CD4-positive, alpha-beta T cell treated with Interleukin-12 subunit alpha and Interleukin-12 subunit beta, for 1 hour (primary cell): ENCODE measurements at regions not wholly inside any gene's neighbourhood (a gene's known extent, or its start where the extent isn't known, plus 50 kb on each side); places are given as distances from the start of the nearest gene placed in this dataset.
"Not testable (repeated sequence)": the region's sequence is repeated elsewhere in the genome, so short reads cannot be mapped to it uniquely, and the experiment has no call there.

ENCODE experiments used
- DNase-seq: peaks from one replicate; pipeline ENCODE4 v3.0.0-alpha.2; 2020

GRCh38 chr17:14522795-14523387 lies 222.0 kb downstream of the HS3ST3B1 start:
- no peak for DNase-seq

GRCh38 chr17:14518919-14519318 lies 218.0 kb downstream of the HS3ST3B1 start:
- not testable (repeated sequence) for DNase-seq

- DNase-seq = no peak
Observed at GRCh38 chr17:14514973-14515372, 214.1 kb downstream of the HS3ST3B1 start.

- DNase-seq = no peak
Observed at GRCh38 chr17:14513835-14514234, 213.0 kb downstream of the HS3ST3B1 start.

- DNase-seq = no peak
Observed at GRCh38 chr17:14510136-14510535, 209.3 kb downstream of the HS3ST3B1 start.

GRCh38 chr17:14508156-14508555 lies 207.3 kb downstream of the HS3ST3B1 start:
- DNase-seq = no peak

- DNase-seq = no peak
Observed at GRCh38 chr17:14506364-14506763, 205.5 kb downstream of the HS3ST3B1 start.

GRCh38 chr17:14505606-14506005 lies 204.7 kb downstream of the HS3ST3B1 start:
- no peak for DNase-seq

- DNase-seq = no peak
Observed at GRCh38 chr17:14499976-14500375, 199.1 kb downstream of the HS3ST3B1 start.

- DNase-seq = no peak
Observed at GRCh38 chr17:14498812-14499211, 197.9 kb downstream of the HS3ST3B1 start.

- no peak for DNase-seq
Observed at GRCh38 chr17:14494161-14494560, 193.3 kb downstream of the HS3ST3B1 start.

- no peak for DNase-seq
Observed at GRCh38 chr17:14489986-14490385, 189.1 kb downstream of the HS3ST3B1 start.

GRCh38 chr17:14488958-14489550 lies 188.2 kb downstream of the HS3ST3B1 start:
- no peak for DNase-seq

GRCh38 chr17:14487068-14487467 lies 186.2 kb downstream of the HS3ST3B1 start:
- DNase-seq = no peak

GRCh38 chr17:14482715-14483114 lies 181.8 kb downstream of the HS3ST3B1 start:
- no peak for DNase-seq

- no peak for DNase-seq
Observed at GRCh38 chr17:14481664-14482063, 180.8 kb downstream of the HS3ST3B1 start.

- no peak for DNase-seq
Observed at GRCh38 chr17:14474591-14474990, 173.7 kb downstream of the HS3ST3B1 start.

GRCh38 chr17:14471052-14471451 lies 170.2 kb downstream of the HS3ST3B1 start:
- no peak for DNase-seq

- no peak for DNase-seq
Observed at GRCh38 chr17:14470417-14470816, 169.5 kb downstream of the HS3ST3B1 start.

GRCh38 chr17:14469971-14470370 lies 169.1 kb downstream of the HS3ST3B1 start:
- no peak for DNase-seq

- DNase-seq = no peak
Observed at GRCh38 chr17:14468858-14469257, 168.0 kb downstream of the HS3ST3B1 start.

GRCh38 chr17:14461227-14461548 lies 160.3 kb downstream of the HS3ST3B1 start:
- DNase-seq = no peak

- no peak for DNase-seq
Observed at GRCh38 chr17:14460516-14461226, 159.8 kb downstream of the HS3ST3B1 start.

GRCh38 chr17:14459955-14460354 lies 159.1 kb downstream of the HS3ST3B1 start:
- no peak for DNase-seq

- no peak for DNase-seq
Observed at GRCh38 chr17:14458724-14459123, 157.8 kb downstream of the HS3ST3B1 start.
